Mesenchymal stem cell (in vitro differentiated cells and primary cell): ENCODE measurements at regions not wholly inside any gene's neighbourhood (a gene's known extent, or its start where the extent isn't known, plus 50 kb on each side); places are given as distances from the start of the nearest gene placed in this dataset.
A peak's percentile ranks its signal among the peaks of the same experiment; 100 is the strongest.
"Not testable (repeated sequence)": the region's sequence is repeated elsewhere in the genome, so short reads cannot be mapped to it uniquely, and the experiment has no call there.

ENCODE experiments used
- DNase-seq: peaks from one replicate; pipeline ENCODE4 v3.0.0-alpha.2; 2013
- H2AFZ ChIP-seq: one replicate; pipeline ENCODE4 v1.6.1; 2013; ENCODE audit warnings: low read depth, mild to moderate bottlenecking, control low read depth, inconsistent platforms, low read length, moderate library complexity
- H2AK5ac ChIP-seq: 2 replicates; pipeline ENCODE4 v1.6.1; 2013; ENCODE audit warnings: low read length, moderate library complexity, mild to moderate bottlenecking, inconsistent platforms; ENCODE audit not compliant: severe bottlenecking
- H2BK120ac ChIP-seq: one replicate; pipeline ENCODE4 v1.6.1; 2013; ENCODE audit warnings: low read depth, mild to moderate bottlenecking, inconsistent platforms, low read length, moderate library complexity
- H2BK12ac ChIP-seq, 2 experiments: one replicate each; pipeline ENCODE4 v1.6.1; 2013; ENCODE audit warnings: inconsistent platforms in 2 of 2, low read length in 2 of 2, mild to moderate bottlenecking in 2 of 2, moderate library complexity in 2 of 2, control low read depth in 1 of 2
- H2BK15ac ChIP-seq: one replicate; pipeline ENCODE4 v1.6.1; 2013; ENCODE audit warnings: mild to moderate bottlenecking, low read depth, inconsistent platforms; ENCODE audit not compliant: poor library complexity, severe bottlenecking
- H2BK5ac ChIP-seq: 2 replicates; pipeline ENCODE4 v1.6.1; 2013; ENCODE audit warnings: low read depth, mild to moderate bottlenecking, low read length, control low read depth, inconsistent platforms; ENCODE audit not compliant: poor library complexity, severe bottlenecking
- H3K14ac ChIP-seq, 2 experiments: one replicate each; pipeline ENCODE4 v1.6.1; 2013; ENCODE audit warnings: inconsistent platforms in 2 of 2, low read length in 2 of 2, control low read depth in 1 of 2, mild to moderate bottlenecking in 1 of 2, moderate library complexity in 1 of 2
- H3K18ac ChIP-seq, 2 experiments: one replicate each; pipeline ENCODE4 v1.6.1; 2013; ENCODE audit warnings: inconsistent platforms in 2 of 2, low read length in 2 of 2, control low read depth in 1 of 2, low read depth in 1 of 2, mild to moderate bottlenecking in 1 of 2
- H3K23ac ChIP-seq, 2 experiments: one replicate each; pipeline ENCODE4 v1.6.1; 2013; ENCODE audit warnings: inconsistent platforms in 2 of 2, low read length in 2 of 2, mild to moderate bottlenecking in 2 of 2, moderate library complexity in 2 of 2, control low read depth in 1 of 2
- H3K27ac ChIP-seq: 2 replicates; pipeline ENCODE4 v1.5.1; 2013; ENCODE audit warnings: mild to moderate bottlenecking, moderate library complexity, low read length, control low read depth, inconsistent platforms; ENCODE audit not compliant: poor library complexity, severe bottlenecking
- H3K27me3 ChIP-seq, 2 experiments: 2 replicates each; pipeline versions ENCODE4 v1.6.1 to v1.7.0; 2013; ENCODE audit warnings: low read length in 2 of 2, mild to moderate bottlenecking in 2 of 2, moderate library complexity in 2 of 2, control low read depth in 1 of 2, inconsistent platforms in 1 of 2; ENCODE audit not compliant: control insufficient read depth in 1 of 2, insufficient read depth in 1 of 2
- H3K36me3 ChIP-seq, 2 experiments: 2 replicates each; pipeline versions ENCODE4 v1.6.1 to v1.7.0; 2013; ENCODE audit warnings: low read length in 2 of 2, control low read depth in 1 of 2, inconsistent platforms in 1 of 2, low read depth in 1 of 2, mild to moderate bottlenecking in 1 of 2; ENCODE audit not compliant: insufficient read depth in 2 of 2, control insufficient read depth in 1 of 2
- H3K4ac ChIP-seq, 2 experiments: one replicate each; pipeline ENCODE4 v1.6.1; 2013; ENCODE audit warnings: inconsistent platforms in 2 of 2, low read length in 2 of 2, mild to moderate bottlenecking in 2 of 2, moderate library complexity in 2 of 2, control low read depth in 1 of 2, low read depth in 1 of 2
- H3K4me1 ChIP-seq: 2 replicates; pipeline ENCODE4 v1.6.1; 2013; ENCODE audit warnings: low read depth, low read length, control low read depth; ENCODE audit not compliant: control insufficient read depth, insufficient read depth
- H3K4me2 ChIP-seq: 2 replicates; pipeline ENCODE4 v1.6.1; 2013; ENCODE audit warnings: low read length, mild to moderate bottlenecking, inconsistent platforms; ENCODE audit not compliant: poor library complexity, severe bottlenecking
- H3K4me3 ChIP-seq, 2 experiments: 2 replicates each; pipeline versions ENCODE4 v1.5.1 to v1.7.0; 2013; ENCODE audit warnings: low read length in 2 of 2, mild to moderate bottlenecking in 2 of 2, control low read depth in 1 of 2, low read depth in 1 of 2; ENCODE audit not compliant: insufficient read depth in 1 of 2
- H3K79me1 ChIP-seq: replicated peaks from 2 replicates; pipeline ENCODE4 v1.6.1; 2013; ENCODE audit warnings: mild to moderate bottlenecking, control low read depth, low read length, inconsistent platforms; ENCODE audit not compliant: poor library complexity, severe bottlenecking
- H3K9ac ChIP-seq: 2 replicates; pipeline ENCODE4 v1.7.0; 2013; ENCODE audit warnings: mild to moderate bottlenecking, low read length, moderate library complexity
- H3K9me3 ChIP-seq: 2 replicates; pipeline ENCODE4 v1.7.0; 2013; ENCODE audit warnings: mild to moderate bottlenecking, low read length; ENCODE audit not compliant: control insufficient read depth
- H4K8ac ChIP-seq: one replicate; pipeline ENCODE4 v1.6.1; 2013; ENCODE audit warnings: inconsistent platforms, mild to moderate bottlenecking, low read length, moderate library complexity
- H4K91ac ChIP-seq: one replicate; pipeline ENCODE4 v1.6.1; 2013; ENCODE audit warnings: mild to moderate bottlenecking, low read length, inconsistent platforms
- WGBS: methylation state at CpG from one replicate; pipeline ENCODE4 v1.1.7; 2013; ENCODE audit warnings: mixed read lengths; 5-methylcytosine and 5-hydroxymethylcytosine counted together

GRCh38 chr1:20409971-20410370 is 76.0 kb downstream of the CAMK2N1 start:
- Histone ChIP-seq H4K8ac (no peak overlapping the region), H3K27me3 (peaks cover 0 to 26% of the 10 kb centered on the region in 2 experiments), H2BK15ac (no peak overlapping the region), H3K4ac (no peak overlapping the region), H2BK12ac (no peak overlapping the region), H3K4me1 (peaks cover 9% of the 10 kb centered on the region), H2AK5ac (no peak overlapping the region), H3K27ac (no peak overlapping the region), H3K4me3 (no peak overlapping the region), H3K36me3 (no peaks in the 10 kb centered on the region), H4K91ac (no peak overlapping the region), H2BK120ac (no peak overlapping the region), H3K4me2 (no peak overlapping the region), H3K18ac (no peak overlapping the region), H2AFZ (no peak overlapping the region), H3K79me1 (no peaks in the 10 kb centered on the region), H3K9me3 (no peaks in the 10 kb centered on the region), H3K14ac (no peak overlapping the region), H3K9ac (no peak overlapping the region), H3K23ac (no peak overlapping the region), H2BK5ac (no peak overlapping the region)
- WGBS: 70% methylated on average over 6 of the region's 8 CpGs
- DNase-seq: no peak

DNA sequence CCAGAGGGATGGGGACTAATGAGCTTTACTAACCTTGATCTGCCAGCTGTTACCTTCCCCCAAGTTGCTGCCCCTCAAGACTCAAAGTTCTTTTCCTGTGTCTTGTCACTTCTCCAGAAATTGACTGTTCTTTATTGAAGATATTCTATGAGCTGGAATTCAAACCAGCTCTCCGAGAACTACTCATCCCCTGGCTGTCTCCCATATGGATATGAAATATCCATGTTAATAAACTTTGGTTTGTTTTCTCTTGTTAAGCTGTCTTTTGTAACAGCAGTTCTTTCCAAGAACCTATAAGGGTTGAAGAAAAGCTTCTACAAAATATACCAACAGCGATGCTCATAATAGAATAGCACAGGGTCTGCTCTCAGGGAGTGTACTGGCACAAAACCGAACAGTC is 77.0 kb downstream of the CAMK2N1 start:
- no peak overlapping the region for H2AFZ ChIP-seq
- H3K4me3 ChIP-seq: no peak overlapping the region
- H3K9ac ChIP-seq: no peak overlapping the region
- no peak for DNase-seq
- no peak overlapping the region for H4K91ac ChIP-seq
- H3K36me3 ChIP-seq: no peaks in the 10 kb centered on the region
- no peak overlapping the region for H4K8ac ChIP-seq
- H2BK15ac ChIP-seq: no peak overlapping the region
- H2AK5ac ChIP-seq: no peak overlapping the region
- H3K27me3 ChIP-seq: peaks cover 1 to 27% of the 10 kb centered on the region in 2 experiments
- H3K27ac ChIP-seq: no peak overlapping the region
- no peak overlapping the region for H2BK12ac ChIP-seq
- 97% methylated on average over 2 of the region's 3 CpGs for WGBS
- H2BK5ac ChIP-seq: no peak overlapping the region
- H3K4me2 ChIP-seq: no peak overlapping the region
- H3K4ac ChIP-seq: no peak overlapping the region
- no peaks in the 10 kb centered on the region for H3K79me1 ChIP-seq
- H3K14ac ChIP-seq: no peak overlapping the region
- H3K9me3 ChIP-seq: no peaks in the 10 kb centered on the region
- no peak overlapping the region for H2BK120ac ChIP-seq
- peaks cover 9% of the 10 kb centered on the region for H3K4me1 ChIP-seq
- H3K18ac ChIP-seq: no peak overlapping the region
- no peak overlapping the region for H3K23ac ChIP-seq

GRCh38 chr1:20408133-20408650 is 77.8 kb downstream of the CAMK2N1 start:
- H2BK15ac ChIP-seq, H2AFZ ChIP-seq, H2AK5ac ChIP-seq, H3K9me3 ChIP-seq, H2BK5ac ChIP-seq, H4K8ac ChIP-seq, H3K18ac ChIP-seq, H3K4me3 ChIP-seq, H3K79me1 ChIP-seq, H3K14ac ChIP-seq, H2BK12ac ChIP-seq, H3K23ac ChIP-seq, H3K4ac ChIP-seq, DNase-seq, H2BK120ac ChIP-seq, H3K9ac ChIP-seq, H3K27ac ChIP-seq, H4K91ac ChIP-seq, H3K36me3 ChIP-seq, H3K4me2 ChIP-seq: not testable (repeated sequence)
- peaks cover 10% of the 10 kb centered on the region for H3K4me1 ChIP-seq
- WGBS: 93% methylated on average over 4 of the region's 6 CpGs
- H3K27me3 ChIP-seq: peaks cover 9 to 29% of the 10 kb centered on the region in 2 experiments

DNA sequence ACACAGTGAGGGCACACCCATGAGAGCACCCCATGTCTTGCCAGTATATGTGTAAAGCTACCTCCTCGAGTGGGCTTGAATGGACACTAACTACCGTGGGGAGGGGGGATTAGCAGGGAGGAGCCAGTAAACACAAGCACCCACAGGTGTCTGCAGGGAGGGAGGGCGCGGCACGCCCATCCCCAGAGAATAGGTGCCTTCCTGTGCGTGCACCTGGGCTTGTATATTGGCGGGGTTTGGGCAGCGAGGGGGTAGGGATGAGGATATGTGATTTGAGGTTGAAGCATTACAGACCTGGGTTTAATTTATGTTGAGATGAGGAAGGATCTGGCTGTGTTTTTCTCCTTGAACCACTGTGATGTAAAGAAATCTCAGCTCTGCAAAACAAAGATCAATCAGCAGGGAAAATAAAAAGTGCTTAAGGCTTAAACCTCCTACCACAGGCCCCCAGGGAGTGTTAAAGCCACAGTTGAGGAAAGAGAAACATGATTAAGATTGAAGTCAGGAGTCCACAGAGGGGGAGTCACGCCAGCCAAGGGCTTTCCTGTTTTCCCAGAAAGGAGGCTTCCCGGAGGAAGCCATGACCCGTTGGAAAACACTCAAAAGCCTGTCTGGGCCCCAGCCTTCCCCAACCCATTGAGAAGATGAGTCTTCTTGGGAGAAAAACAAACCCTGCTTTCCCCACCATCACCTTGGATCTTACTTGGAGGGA is 80.0 kb downstream of the CAMK2N1 start:
- WGBS: 21% methylated on average over 8 of the region's 11 CpGs
- DNase-seq: peak; percentile 54

More for the DNA sequence above, 80.0 kb downstream of the CAMK2N1 start:
- no peaks in the 10 kb centered on the region for H3K36me3 ChIP-seq
- no peak overlapping the region for H2AFZ ChIP-seq
- no peak overlapping the region for H3K23ac ChIP-seq
- peaks cover 9% of the 10 kb centered on the region for H3K4me1 ChIP-seq
- H2AK5ac ChIP-seq: no peak overlapping the region
- H2BK5ac ChIP-seq: no peak overlapping the region
- H3K27ac ChIP-seq: no peak overlapping the region
- H2BK15ac ChIP-seq: no peak overlapping the region
- H4K91ac ChIP-seq: no peak overlapping the region
- H3K18ac ChIP-seq: no peak overlapping the region
- no peaks in the 10 kb centered on the region for H3K9me3 ChIP-seq
- no peak overlapping the region for H2BK12ac ChIP-seq
- H3K4ac ChIP-seq: no peak overlapping the region
- no peak overlapping the region for H3K14ac ChIP-seq
- H3K79me1 ChIP-seq: no peaks in the 10 kb centered on the region
- no peak overlapping the region for H2BK120ac ChIP-seq
- peaks cover 31 to 46% of the 10 kb centered on the region in 2 experiments for H3K27me3 ChIP-seq
- H3K9ac ChIP-seq: no peak overlapping the region
- H3K4me3 ChIP-seq: peak overlapping the region in 1 of 2 experiments; percentile 47
- no peak overlapping the region for H3K4me2 ChIP-seq
- no peak overlapping the region for H4K8ac ChIP-seq
